ENCODE measurements at regions not wholly inside any gene's neighbourhood (a gene's known extent, or its start where the extent isn't known, plus 50 kb on each side); places are given as distances from the start of the nearest gene placed in this dataset.

GRCh38 chr21:28826569-28826968 is 166.1 kb downstream of the LTN1 start:
- DNase-seq (ENCODE audit: low read depth): no peak

- no peak for DNase-seq (ENCODE audit: low read depth)
These were observed 166.7 kb downstream of the LTN1 start for GRCh38 chr21:28826021-28826420.

GRCh38 chr21:28823429-28823828 is 169.2 kb downstream of the LTN1 start:
- DNase-seq (ENCODE audit: low read depth): no peak

GRCh38 chr21:28822486-28823335 is 170.0 kb downstream of the LTN1 start:
- DNase-seq (ENCODE audit: low read depth): no peak

GRCh38 chr21:28822123-28822399 is 170.6 kb downstream of the LTN1 start:
- DNase-seq (ENCODE audit: low read depth): no peak

- DNase-seq (ENCODE audit: low read depth): no peak
These were observed 171.2 kb downstream of the LTN1 start for GRCh38 chr21:28821276-28822122.

GRCh38 chr21:28818663-28819278 is 173.9 kb downstream of the LTN1 start:
- no peak for DNase-seq (ENCODE audit: low read depth)

- no peak for DNase-seq (ENCODE audit: low read depth)
These were observed 174.8 kb downstream of the LTN1 start for GRCh38 chr21:28817871-28818270.

GRCh38 chr21:28811860-28812259 is 180.8 kb downstream of the LTN1 start:
- DNase-seq (ENCODE audit: low read depth): no peak

GRCh38 chr21:28810826-28811524 is 181.7 kb downstream of the LTN1 start:
- no peak for DNase-seq (ENCODE audit: low read depth)

- no peak for DNase-seq (ENCODE audit: low read depth)
These were observed 186.8 kb downstream of the LTN1 start for GRCh38 chr21:28805885-28806284.

GRCh38 chr21:28804089-28804670 is 188.5 kb downstream of the LTN1 start:
- DNase-seq (ENCODE audit: low read depth): no peak

GRCh38 chr21:28801906-28802305 is 190.8 kb downstream of the LTN1 start:
- no peak for DNase-seq (ENCODE audit: low read depth)

- DNase-seq (ENCODE audit: low read depth): no peak
These were observed 192.8 kb downstream of the LTN1 start for GRCh38 chr21:28799926-28800325.

- DNase-seq (ENCODE audit: low read depth): no peak
These were observed 193.9 kb downstream of the LTN1 start for GRCh38 chr21:28798798-28799197.

GRCh38 chr21:28795251-28795650 is 197.4 kb downstream of the LTN1 start:
- DNase-seq (ENCODE audit: low read depth): no peak

- no peak for DNase-seq (ENCODE audit: low read depth)
These were observed 198.3 kb downstream of the LTN1 start for GRCh38 chr21:28794371-28794851.

GRCh38 chr21:28793043-28793442 is 199.6 kb downstream of the LTN1 start:
- DNase-seq (ENCODE audit: low read depth): no peak

- DNase-seq (ENCODE audit: low read depth): no peak
These were observed 200.9 kb downstream of the LTN1 start for GRCh38 chr21:28791595-28792282.

- DNase-seq (ENCODE audit: low read depth): no peak
These were observed 202.3 kb downstream of the LTN1 start for GRCh38 chr21:28790335-28790734.

- DNase-seq (ENCODE audit: low read depth): no peak
These were observed 203.2 kb downstream of the LTN1 start for GRCh38 chr21:28789523-28789922.

All from activated T-helper 9 cell treated with anti-CD3 and anti-CD28 coated beads, Interleukin-2, amount 50 U/mL, for 16 hours (primary cell).